Kidney tubule cell (primary cell): ENCODE measurements at regions not wholly inside any gene's neighbourhood (a gene's known extent, or its start where the extent isn't known, plus 50 kb on each side); places are given as distances from the start of the nearest gene placed in this dataset.

Experiments
- DNase-seq: peaks from one replicate; pipeline ENCODE4 v3.0.0-alpha.2; 2018; ENCODE audit warnings: low spot score

DNA sequence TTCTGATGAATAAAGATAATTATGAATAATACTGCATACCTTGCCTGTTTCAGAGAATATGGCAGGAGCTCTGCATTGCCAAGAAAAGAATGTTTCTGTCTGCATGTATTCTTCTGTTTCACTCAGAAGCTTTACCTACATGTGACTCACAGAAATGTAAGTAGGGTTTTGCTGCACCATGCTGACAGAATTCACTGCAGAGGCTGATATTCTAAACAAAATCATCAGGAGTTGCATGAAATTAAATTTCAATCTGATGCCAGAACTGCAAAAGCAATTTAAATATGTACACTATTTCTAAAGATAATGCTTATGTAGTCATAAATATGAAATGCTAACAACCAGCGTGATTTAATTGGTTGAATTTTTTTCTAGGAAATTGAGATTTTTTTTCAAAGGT lies 332.8 kb upstream of the FSHR start:
- no peak for DNase-seq

- no peak for DNase-seq
These were observed 326.2 kb upstream of the FSHR start for GRCh38 chr2:49480520-49480919.

- DNase-seq = no peak
These were observed 311.0 kb upstream of the FSHR start for GRCh38 chr2:49465157-49465831.

DNA sequence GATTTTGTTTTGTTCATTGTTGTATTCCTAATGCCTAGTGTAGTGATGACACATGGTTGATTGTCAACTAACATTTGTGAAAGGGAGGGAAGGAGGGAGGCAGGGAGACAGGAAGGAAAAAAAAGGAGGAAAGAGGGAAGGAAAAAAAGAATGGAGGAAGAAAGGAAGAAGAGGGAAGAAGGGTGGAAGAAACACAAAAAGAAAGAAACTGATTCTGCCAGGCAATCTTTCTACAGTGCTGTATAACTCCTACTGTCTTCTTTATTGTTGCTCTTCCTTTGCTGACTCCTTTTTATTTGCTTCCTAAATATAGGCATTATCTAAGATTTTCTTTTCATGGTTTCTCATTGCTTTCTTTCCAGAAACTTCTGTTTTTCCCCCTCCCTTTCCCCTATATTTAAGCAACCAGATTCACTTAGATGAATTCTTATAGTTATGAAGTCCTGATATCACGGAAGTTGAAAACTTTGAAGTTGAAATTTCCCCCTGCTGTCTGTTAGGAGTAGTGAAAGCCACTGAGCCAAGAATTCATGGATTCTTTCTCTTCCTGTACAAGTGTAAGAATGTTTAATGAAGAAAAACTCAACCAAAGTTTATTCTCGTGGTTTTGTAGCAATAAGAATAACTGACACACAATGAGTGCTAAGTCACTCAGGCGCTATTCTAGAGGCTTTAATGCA lies 305.1 kb upstream of the FSHR start:
- DNase-seq = no peak

DNA sequence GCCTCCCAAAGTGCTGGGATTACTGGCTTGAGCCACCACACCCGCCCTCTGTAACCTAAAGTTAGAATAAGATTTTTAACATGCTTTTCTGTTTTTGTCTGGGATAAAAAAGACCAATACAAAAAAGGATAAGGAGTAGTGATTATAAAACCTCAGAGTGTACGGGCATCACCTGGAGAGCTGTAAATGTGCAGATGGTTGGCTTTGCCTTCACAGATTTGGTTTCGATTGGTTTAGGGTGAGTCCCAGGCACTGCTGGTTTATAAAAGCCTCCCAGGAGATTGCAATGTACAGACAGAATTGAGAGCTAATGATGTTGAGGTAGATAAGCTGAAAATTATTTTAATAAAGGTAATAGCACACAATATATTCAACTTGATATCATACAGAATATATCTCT lies 289.7 kb upstream of the FSHR start:
- DNase-seq = no peak

DNA sequence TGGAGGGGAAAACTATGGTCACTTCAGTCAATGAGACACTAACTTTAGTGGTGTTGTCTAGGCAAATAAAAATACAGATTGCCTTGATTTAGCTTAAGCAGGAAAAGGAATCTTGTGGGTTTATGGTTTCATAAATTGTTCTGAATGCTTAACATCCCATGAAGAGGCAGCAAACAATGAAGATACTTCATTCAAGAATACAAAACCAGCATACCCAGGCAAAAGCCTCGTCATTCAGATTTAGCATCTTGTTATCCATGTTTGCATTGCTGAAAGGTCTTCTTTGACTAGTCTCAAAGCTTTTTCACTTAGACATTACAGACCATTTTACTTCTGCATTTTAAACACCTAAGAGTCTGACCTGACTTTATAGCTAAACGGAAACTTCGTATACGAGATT lies 272.7 kb upstream of the FSHR start:
- DNase-seq = no peak

GRCh38 chr2:49416252-49416651 lies 261.9 kb upstream of the FSHR start:
- no peak for DNase-seq

DNA sequence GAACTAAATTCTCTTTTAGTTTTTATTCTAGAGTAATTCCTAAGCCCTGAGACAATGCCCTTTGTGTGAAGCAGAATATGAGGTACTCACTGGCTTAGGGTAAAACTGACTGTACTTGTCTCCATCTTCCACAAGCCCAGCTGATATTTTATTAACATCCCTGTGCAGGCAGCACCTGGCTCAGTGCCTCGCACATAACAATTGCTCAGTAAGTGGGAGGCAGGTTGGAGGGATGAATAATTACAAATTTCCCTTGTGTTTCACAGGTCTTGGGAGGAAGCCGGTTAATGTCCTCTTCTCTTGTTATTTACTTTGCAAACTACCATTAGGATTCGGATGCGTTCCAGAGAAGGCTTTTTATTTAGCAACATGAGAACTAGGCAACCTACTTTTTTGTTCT lies 249.8 kb upstream of the FSHR start:
- no peak for DNase-seq

DNA sequence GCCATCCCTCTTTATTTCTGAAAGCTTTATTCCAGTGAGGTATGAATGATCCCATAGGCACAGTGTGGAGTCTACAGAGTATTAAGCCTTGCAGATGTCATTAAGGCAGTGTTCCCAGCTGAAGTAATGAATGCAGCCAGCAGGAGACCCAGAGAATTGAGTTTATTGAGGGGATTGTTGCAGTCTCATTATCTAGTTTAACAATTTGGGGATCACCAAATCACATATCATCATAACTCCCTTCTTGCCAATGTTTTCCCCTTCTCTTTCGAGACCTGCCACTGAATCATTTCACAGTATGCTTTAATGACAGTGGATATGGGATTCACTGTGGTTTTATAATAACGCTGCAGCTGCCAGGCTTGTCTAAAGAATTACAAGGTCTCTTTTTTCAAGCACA lies 249.3 kb upstream of the FSHR start:
- no peak for DNase-seq

- no peak for DNase-seq
These were observed 225.1 kb upstream of the FSHR start for GRCh38 chr2:49379406-49379805.

GRCh38 chr2:49371128-49371701 lies 216.9 kb upstream of the FSHR start:
- no peak for DNase-seq

GRCh38 chr2:49369650-49370049 lies 215.3 kb upstream of the FSHR start:
- no peak for DNase-seq

DNA sequence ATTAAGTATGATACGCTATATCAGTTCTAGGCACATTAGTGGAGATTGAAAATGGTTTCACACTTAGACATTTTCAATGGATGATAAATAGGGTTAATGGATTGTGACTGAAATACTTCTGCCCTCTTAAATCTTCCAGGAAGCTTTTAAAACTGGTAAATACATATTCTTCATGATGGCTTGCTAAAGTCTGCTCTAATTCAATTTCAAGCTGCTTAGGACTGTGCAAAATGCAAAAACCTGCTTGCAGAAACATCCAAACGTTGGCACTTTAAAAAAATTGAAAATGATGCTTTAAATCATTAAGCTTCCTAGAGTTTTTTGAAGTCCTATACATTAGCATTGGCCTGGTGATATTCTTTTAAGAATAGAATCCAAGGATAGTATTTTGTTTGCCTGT lies 214.8 kb upstream of the FSHR start:
- DNase-seq = no peak

DNA sequence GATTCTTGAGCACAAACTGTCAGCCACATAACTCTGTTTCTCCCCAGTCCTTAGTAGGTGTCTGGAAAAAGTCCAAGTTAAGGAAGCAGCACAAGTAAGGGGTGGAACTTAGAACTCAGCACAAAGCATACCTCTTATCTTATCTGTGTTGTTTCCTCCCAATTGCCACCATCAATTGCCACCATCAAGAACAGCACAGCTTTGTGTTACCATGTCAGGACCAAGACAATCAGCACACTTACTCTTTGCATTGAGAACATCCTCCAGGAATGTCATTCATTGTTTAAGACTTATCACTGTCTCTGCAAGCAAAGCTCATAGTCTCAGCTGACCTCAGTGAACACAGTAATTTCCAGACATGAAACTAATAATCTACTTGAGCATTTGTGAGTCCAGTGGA lies 212.7 kb upstream of the FSHR start:
- DNase-seq = no peak

GRCh38 chr2:49360407-49360767 lies 206.1 kb upstream of the FSHR start:
- DNase-seq = no peak

- no peak for DNase-seq
These were observed 205.5 kb upstream of the FSHR start for GRCh38 chr2:49359721-49360406.

- DNase-seq = no peak
These were observed 201.3 kb upstream of the FSHR start for GRCh38 chr2:49355611-49356010.

DNA sequence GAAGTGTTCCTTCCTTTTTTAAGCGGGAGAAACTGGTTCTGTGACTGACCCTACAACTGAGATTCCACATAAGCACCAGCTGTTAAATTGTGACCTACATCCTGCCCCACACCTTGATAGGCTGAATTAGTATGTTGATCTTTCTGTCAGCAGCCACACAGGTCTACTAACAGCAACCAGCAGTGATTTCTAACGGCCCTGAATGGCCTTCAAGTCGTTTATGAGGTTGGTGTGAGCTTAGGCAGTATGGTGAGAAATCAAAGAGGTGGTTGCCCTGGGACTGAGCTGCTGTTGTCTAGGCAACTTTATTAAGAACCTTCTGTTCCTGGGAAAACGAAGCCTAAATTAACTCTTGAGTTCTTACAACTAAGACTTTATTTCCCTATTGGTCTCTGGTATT lies 197.2 kb upstream of the FSHR start:
- no peak for DNase-seq

DNA sequence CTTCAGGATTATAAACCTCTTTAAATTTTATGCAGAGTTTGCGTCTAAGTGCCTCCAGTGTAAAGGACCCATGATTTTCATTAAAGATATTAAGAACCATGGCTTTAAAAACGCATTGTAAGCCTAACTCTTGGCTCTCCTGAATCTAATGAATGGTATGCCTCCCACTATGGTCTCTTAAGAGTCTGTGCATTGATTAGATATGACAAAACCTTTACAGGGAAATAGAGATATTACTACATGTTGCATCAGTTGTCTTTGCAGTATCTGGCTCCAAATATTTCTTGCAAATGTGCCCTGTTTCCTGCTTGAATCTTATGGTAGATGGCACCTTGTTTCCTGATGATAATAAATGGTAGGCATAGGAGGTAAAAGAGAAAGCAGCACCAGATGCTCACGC lies 189.3 kb upstream of the FSHR start:
- no peak for DNase-seq

DNA sequence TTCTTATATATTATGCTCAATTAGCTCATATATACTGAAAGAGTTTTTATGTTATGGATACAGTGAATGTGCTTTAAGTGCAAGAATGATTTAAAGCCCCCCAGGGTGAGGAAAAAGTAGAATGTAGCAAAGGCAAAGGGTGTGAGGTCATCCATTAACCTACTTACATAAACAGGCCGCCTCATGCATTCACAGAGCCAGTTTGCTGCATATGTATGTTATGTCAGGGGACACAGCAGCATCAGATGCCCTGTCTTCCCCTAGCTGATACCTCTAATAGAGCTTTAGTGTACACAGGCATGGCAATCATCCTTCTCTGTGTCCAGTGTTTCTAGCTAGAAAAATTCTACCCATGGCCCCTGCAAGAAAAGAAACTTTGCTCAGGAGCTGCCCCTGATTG lies 187.8 kb upstream of the FSHR start:
- DNase-seq = no peak

DNA sequence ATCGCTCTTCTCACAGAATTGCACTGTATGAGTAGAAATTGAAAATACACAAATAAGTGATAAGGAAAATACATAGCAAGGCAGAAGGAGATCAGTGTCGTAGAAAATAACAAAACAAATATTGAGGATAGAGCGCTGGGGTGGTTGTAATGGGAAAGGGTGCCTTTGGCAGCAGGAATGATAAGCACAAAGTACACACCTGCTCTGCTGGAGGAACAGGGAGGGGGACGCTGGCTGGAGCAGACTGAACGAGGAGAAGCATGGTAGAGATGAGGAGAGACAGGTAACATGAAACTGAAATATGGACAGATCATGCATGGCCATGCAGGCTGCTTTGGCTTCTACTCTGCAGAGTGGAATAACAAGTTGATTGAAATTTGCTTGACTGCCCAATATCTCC lies 181.2 kb upstream of the FSHR start:
- DNase-seq = no peak

- no peak for DNase-seq
These were observed 178.1 kb upstream of the FSHR start for GRCh38 chr2:49332415-49332814.

DNA sequence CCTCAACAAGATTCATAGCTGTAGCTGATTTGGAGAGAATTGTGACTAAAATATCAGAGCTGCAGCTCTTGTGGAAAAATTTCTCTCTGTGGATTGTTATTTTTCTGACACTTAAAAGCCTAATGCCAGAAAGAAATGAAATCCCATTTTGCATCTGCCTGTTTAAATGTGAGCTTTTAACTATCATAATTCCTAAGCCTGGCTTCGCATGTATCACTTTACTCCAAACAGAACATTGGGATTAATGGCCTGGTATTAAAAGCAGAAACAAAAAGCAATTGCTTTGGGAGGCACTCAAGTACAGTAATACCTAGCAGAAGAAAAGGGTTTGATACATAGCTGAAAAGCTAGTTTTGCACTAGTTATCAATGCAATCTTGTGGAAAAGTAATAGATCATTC lies 164.2 kb upstream of the FSHR start:
- no peak for DNase-seq
